ENCODE measurements at regions not wholly inside any gene's neighbourhood (a gene's known extent, or its start where the extent isn't known, plus 50 kb on each side); places are given as distances from the start of the nearest gene placed in this dataset.
A peak's percentile ranks its signal among the peaks of the same experiment; 100 is the strongest.

DNA sequence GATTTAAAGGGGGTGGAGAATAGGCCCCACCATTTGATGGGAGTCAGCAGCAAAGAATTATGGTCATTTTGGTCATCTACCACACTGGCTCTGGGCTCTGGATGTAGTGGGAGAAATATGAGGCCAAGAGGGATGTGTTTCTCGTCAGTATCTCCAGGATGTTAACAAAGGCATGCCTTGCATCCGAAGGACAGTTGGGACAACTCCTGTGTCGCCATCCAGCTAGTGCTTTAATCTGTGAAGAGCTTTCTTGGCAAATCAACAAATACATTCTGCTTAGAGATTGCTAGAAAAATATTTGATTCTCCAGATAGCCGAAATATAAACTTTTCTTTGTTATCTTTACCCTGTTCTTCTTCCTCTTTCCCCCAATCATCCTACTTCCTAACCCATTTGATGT is 287.1 kb upstream of the TNP1 start:
- DNase-seq, result no peak

DNA sequence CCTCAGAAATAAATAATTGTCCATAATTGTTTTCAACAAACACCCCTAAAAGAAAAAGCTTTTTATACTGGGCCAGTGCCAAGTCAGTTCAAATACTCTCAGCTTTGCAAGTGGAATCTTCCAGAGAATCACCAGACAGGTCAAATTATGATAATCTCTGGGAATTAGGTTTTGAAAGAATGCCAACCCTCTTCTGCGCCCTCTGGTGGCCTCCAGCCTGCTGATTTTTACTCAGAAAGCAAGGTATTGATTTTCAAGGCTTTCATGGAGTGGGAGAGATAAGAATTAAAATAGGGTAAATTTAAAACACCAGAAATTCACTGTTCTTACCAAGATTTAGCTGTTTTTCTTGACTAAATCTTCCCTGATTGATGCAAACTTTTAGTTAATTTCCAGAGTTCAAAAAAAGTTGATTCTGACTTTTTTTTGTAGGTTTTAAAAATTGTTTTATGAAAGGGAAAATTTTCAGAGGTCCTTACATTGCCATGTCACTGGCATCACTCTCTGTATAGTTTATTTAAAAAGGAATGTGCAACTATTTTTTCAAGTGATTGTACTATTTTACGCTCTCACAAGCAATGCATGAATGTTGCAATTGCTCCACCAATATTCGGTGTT is 282.9 kb upstream of the TNP1 start:
- no peak for DNase-seq

DNA sequence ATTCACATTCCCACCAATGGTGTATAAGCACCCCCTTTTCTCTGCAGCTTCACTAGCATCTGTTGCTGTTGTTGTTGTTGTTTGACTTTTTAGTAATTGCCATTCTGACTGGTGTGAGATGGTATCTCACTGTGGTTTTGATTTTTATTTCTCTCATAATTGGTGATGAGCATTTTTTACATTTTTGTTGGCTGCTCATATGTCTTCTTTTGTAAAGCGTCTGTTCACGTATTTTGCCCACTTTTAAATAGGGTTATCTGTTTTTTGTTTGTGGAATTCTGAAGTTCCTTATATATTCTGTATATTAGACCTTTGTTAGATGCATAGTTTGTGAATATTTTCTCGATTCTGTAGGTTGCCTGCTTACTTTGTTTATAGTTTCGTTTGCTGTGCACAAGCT is 278.4 kb upstream of the TNP1 start:
- no peak for DNase-seq

DNA sequence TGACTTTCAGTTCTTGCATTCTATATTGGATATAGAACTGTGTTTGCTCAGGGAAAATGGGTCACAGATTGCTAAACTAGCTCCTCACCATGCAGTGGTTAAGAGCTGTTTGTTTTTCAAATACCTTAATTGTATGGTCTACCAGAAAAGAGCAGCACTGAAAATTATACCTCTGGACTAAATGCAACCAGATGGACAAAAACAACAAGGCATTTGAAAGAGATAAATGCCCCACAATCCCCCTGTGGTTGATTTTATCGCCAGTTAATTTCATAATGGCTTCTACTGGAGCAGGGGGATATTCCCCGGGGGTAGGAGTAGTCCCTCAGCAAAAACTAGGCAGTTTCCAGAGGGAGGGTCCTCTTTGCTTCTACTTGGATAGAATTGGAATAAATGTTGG is 267.9 kb upstream of the TNP1 start:
- DNase-seq, result peak; percentile 30

DNA sequence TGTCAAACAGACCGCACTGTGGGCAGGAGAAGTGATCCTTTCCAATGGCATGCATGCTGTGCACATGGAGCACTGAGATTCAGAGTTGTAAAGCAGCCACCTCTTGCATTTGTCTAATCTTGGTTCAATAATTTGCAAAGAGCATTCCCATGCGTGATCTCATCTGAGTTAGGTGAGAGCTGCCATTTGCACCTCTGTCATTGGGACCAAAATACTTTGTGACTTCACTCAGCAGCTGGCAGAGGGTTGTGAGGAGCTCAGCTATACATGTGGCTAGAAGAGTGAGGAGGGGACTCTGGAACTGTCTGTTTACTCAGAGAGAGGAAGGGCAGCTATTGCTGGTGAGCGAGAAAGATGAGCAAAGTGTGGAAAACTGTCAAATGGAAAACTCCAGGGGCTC is 265.1 kb upstream of the TNP1 start:
- DNase-seq, result peak; percentile 24

DNA sequence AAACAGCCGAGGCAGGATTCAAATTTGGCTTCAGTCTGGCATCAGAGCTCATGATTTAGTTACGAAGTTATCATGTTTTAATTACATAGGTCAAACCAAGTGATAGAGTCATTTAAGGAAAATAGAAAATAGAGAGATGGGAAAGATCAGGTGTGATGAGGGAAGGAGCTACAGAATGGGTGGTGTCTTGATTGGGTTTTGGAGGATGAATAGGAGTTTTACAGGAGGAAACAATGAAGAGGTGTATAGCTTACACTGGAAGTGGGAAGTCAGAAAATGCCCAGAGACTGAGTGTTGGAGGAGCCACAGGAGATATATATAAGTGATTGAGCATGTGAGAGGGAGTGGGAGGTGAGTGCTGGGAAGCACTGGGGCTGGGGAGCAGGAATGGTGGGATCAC is 264.2 kb upstream of the TNP1 start:
- no peak for DNase-seq

DNA sequence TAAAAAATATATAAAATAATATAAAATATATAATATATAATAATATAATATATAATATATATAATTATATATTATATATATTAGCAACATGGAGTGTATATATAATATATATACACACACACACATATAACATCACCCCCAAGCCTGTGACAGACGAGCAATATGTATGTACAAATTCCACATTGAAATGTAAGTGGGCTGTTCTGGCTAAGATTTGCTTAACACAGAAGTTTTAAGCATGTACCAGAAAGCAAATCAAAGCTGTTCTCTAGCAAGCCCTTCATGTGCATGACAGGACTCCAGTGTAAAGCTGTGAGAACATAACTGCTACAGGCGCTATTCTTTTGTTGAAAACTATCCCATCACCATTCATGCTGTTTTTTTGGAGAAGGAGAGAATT is 261.7 kb upstream of the TNP1 start:
- no peak for DNase-seq

DNA sequence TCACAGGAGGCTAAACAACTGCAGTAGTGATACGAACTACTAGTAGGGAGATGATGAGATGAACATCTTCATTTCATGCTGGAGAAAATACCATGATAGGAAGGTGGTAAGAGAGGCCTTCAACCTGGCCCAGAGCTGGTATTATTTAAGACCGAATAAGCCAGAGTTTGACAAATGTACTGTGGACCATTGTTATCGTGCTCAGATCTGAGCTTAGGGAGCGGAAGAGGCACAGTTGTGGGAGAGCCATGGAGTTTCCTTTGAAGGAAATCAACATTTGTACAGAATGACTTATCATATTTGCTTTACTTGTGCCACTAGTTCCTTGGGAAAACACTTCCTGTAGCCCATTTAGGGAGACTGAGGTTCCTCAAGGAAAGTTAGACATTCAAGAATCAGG is 260.6 kb upstream of the TNP1 start:
- DNase-seq, result no peak

DNA sequence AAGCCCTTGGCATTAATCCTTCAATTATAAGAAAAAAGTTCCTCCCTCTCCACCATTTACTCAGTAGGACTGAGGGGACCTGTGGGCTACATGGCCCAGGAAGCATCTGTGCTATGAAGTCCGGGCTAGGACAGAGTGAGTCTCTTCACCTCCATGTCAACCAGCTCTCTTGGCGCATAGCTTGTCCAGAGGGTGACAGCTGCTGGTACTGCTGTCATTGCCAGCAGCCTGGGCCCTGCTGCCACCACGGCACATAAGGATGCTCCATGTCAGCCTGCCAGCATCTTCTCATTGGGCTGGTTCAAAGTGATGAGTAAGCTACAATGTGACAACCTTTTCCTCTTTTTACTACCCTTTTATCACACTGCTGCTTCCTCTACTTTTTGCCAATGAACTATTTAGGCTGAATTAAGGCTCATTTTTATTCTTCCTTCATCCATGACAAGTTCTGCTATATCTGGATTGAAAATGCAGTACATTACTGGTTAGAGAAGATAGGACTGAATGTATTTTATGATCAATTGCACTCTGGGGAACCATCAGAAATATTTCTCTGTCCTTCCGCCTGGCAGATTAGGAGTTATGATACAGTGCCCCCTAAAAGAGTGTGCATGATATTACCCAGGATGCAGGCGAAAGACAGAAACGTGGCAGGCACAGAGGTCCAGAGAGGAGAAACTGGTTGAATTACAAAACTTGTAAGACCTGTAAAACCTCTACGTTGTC is 258.9 kb upstream of the TNP1 start:
- no peak for DNase-seq

DNA sequence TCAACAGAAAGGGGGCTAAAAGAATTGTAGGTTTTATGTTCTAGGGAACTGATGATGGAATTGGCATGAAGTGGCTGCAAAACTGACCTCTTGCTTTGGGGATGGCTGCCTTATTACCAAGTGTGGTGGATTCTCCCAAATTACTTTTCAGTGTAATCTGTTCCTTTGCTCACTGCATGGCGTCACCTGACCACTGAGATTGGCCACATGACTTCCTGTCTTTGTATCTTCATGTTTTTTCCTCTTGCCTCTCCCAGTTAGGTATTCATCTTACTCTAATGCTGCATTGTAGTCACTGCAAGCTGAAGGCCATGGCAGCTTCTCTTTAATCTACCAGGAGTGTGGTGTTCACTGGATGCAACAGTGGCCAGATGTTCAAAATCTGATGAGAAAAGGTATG is 257.7 kb upstream of the TNP1 start:
- DNase-seq, result no peak

DNA sequence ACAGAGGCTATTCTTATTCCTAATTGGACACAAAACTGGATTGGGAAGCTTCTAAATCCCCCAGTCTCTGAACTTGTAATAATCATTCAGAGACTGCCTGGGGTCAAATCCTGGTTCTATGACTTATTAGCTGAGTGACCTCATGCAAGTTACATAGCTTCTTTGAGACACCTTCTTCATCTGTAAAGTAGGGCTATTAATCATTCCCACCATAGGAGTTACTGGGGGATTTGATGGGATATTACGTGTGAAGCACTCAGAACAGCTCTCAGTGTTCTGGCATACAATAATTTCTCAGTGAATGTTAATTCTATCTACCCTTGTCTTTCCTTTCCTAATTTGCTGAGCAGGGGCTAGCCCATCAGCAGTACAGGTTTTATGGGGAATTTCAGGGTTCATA is 256.7 kb upstream of the TNP1 start:
- no peak for DNase-seq

DNA sequence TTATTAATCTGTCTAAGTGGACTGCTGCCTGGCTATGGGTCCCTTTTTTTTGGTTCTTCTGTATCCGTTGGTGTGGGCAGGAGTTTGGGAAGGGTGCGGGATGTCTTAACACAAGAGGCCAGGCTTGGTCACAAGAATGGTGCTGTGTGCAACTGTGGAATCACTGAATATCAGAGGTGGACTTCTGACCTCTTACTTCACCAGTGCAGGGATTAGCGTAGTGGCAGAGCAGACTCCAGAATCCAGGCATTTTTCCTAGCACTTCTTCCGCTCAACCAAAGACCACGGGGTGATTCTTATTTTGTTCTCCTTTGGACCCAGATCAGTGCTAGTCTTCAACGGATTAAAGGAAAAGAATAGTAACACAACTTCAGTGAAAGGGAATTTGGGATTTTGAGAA is 254.3 kb upstream of the TNP1 start:
- DNase-seq, result no peak

DNA sequence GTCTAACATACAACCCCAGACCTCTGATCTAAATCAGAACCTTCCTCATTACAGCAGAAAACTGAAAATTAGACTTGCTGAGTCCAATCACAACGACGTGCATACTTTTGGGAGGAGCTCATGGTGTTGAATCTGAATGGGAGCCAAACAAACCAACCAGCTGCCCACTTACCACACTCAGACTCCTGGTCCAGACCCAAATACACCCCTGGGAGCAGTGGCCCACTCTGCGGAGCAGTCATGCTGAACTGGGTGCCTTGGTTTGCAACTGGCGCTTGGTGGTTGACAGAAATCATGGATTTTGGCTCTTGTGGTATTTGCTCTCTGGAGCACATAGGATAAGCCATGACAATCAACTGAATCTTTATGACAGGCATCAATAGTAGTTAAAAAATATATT is 253.6 kb upstream of the TNP1 start:
- DNase-seq, result no peak

DNA sequence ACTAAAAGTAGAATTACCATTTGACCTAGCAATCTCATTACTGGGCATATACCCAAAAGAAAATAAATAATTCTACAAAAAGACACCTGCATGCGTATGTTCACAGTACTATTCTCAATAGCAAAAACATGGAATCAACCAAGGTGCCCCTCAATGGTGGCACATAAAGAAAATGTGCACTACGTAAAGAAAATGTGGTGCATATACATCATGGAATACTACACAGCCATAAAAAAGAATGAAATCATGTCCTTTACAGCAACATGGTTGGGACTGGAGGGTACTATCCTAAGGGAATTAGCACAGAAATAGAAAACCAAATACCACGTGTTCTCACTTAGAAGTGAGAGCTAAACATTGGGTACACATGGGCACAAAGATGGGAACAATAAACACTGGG is 250.7 kb upstream of the TNP1 start:
- no peak for DNase-seq

DNA sequence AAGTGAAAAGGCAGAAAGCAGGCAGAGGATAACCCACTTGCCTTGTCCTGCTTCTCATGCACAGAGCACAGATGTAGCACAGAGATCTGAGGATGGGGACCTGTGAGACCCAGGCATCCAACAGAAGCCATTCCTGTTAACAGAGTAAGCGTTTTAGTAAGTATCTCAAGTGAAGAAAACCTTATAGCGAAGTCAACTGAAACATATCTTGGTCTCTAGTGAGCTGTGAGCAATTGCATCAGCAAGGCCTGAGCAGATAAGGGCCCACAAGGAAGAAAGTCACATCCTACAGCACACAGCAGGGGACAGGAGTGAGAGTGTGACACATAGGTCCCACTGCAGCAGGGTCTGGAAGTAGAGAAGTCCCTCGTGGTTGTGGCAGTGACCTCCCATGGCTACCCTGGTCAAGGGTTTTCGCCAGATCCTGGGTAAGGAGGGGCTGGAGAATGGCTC is 248.7 kb upstream of the TNP1 start:
- DNase-seq, result no peak

DNA sequence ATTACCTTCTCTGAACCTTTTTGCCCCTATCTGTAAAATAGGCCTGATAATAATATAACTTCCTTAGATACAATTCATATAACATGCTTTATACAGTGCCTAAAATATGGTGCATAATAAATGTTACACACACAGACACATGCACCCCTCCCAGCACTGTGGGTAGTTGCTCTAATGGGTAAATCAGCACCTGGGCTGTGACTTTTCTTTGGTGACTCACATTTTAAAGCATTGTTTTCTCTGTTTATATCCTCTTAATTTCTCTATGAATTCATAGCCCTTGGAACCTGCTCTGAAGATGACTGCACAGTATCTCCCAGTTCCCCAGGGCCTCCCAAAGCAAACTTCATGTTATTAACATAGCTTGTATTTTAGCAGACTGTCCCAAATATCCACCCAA is 248.2 kb upstream of the TNP1 start:
- no peak for DNase-seq

DNA sequence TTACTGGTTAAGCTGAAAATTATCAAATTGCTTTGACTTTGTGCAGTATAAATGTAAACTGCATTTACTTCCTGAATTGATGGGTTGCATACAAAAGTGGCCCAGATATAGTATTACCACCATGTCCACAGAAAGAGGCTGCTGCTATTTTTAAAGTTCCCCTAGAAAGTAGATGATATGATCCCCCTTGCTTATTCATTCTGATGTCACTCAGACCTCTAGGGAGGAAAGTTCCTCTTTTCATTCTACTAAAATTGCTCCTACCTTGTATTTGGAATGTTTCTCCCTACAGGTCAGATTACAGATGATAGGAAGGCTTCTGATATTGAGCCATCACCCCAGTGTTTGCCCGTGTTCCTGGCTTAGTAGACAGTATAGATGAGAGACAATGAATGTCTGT is 247.6 kb upstream of the TNP1 start:
- DNase-seq, result no peak

DNA sequence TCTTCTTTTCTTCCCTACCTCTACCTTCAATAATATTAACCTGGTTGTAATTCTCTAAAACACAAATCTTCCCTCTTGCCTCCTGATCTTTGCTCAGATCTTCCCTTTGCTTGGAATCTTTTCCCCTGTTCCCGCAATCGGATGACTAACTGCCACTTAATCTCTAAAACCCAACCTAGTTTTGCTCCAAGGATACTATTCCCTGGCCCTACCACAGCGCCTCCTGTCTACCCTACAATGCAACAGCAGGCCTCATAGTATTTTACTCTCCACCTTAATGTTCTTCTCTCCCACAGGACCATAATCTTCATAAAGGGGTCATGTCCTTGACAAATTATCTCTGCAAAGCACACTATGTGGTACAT is 246.8 kb upstream of the TNP1 start:
- DNase-seq, result no peak

DNA sequence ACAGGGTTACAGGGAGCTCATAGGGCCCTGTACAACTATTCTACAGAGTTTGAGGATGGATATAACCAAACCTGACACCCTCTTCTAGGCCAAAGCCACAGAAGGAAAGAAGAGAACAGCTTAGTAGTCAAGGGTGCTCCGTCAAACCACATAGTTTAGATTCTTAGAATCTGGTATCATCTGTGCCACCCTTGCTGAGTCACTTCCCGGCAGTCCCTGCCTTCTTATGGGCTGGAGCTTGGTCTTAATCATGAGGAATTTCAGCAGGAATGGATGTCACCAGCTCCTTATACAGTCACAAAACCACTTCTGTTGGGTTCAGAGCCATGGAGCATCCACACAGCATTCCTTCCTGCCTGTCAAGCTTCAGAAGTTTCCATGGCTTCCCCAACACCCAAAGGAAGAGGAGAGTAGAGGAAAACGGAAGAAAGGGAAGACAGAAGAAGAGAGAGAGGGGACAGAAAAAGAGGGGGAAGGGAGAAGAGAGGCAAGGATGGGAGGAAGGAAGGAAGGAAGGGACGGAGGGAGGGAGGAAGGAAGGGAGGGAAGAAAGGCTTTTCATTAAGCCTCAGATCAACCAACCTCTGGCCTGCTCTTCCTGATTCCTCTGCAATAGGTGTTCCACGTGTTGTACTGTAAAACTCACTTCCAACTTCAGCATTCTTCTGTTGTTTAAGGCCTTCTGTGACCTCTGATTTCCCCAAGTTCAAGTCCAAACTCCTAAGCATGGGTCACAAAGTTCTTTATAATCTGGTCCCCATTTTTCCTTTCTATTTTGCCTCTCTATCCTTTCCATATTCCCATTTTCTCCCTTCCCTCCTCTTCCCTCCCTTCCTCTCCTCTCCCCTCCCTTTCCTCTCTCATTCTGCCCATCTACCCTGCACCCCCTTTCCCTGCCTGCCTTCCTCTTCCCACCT is 246.1 kb upstream of the TNP1 start:
- no peak for DNase-seq

DNA sequence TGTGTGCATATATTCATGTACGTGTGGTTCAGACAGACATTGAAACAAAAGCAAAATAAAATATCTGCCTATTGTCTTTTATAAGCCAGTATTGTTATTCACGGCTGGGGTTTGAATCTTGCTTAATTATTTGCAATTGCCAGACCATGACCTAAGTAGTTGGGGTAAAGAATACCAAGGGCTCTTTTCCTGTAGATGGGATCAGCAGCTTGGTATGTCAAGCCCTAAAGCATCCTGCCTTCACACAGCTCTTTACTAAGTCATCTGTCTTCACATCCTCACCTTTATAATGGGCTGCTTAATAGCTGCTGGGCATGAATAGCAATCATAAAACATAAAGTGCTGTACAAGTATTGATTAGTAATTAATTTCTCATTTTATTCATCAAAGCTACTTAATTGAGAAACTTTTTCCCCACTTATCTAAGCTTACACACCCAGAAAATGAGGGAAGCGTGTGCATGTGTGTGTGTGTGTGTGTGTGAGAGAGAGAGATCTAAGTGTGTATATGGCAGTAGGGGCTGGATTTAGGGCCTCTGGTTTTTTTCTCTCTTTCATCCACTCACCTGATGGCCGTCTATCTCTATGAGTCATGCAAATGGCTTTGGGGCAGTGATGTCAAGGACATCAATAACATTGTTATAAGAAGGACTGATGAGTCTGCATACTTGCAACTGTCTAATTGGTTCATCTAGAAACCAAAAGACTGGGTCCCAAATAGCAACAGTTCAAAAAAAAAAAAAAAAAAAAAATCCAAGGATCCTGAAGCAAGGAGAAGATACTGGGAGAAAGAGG is 244.1 kb upstream of the TNP1 start:
- no peak for DNase-seq

DNA sequence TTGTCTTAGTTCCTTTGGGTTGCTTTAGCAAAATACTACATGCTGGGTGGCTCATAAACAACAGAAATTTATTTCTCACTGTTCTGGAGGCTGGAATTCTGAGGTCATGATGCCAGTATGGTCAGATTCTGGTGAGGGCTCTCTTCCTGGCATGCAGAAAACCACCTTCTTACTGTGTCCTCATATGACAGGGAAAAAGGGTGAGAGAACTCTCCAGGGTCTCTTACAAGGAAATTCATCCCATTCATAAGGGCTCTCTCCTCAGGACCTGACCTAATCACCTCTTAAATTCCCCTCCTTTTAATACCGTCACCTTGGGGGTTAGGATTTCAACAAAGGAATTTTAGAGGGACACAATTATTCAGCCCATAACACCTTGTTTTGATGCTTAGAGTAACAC is 243.1 kb upstream of the TNP1 start:
- DNase-seq, result no peak

DNA sequence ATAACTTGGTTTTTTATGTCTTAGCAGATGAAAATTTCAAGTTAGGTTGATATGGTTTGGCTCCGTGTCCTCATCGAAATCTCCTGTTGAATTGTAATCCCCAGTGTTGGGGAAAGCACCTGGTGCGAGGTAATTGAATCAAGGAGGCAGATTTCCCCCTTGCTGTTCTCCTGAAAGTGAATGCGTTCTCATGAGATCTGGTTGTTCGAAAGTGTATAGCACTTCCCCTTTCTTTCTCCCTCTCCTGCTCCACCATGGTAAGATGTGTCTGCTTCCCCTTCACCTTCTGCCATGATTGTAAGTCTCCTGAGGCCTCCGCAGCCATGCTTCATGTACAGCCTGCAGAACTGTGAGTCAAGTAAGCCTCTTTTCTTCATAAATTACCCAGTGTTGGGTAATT is 242.1 kb upstream of the TNP1 start:
- no peak for DNase-seq

DNA sequence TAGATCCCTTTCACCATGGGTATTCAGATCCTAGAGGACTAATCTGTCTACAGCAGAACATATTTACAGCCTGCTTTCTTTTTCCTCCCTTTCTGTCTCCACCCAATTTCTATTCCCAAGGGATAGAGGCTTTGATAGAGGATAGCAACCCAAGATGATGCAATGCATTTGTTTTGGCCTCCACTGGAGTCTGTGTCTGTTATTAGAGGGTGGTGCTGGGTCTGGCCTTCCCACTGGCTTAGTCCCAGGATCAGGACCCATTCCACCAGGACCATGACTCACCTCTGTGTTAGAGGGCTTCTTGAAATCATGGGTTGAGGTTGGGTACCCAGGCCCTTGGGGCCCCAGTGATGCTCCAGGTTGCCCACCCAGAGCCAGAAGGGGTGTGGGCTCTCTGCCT is 239.7 kb upstream of the TNP1 start:
- no peak for DNase-seq
